Common myeloid progenitor, CD34-positive (primary cell): ENCODE measurements at regions not wholly inside any gene's neighbourhood (a gene's known extent, or its start where the extent isn't known, plus 50 kb on each side); places are given as distances from the start of the nearest gene placed in this dataset.

Experiments
- CTCF ChIA-PET: fragments of 350-600 bp; sonication (Branson Sonifier 250); formaldehyde crosslinking; loops from one replicate; lab custom pipeline; 2021; ENCODE audit warnings: antibody characterized with exemption; lab: Charles Lee
- POLR2A ChIA-PET: fragments of 350-600 bp; sonication (Branson Sonifier 250); formaldehyde crosslinking; loops from one replicate; lab custom pipeline; 2021; ENCODE audit warnings: antibody characterized with exemption; lab: Charles Lee
- DNase-seq, 3 donors: peaks; one replicate each; pipeline versions ENCODE4 v3.0.0 to v3.0.0-alpha.2; 2013
- H3K27ac ChIP-seq, 2 experiments: 1 replicate in 1 of 2; 2 replicates in 1 of 2; pipeline ENCODE4 v1.7.0; 2013; ENCODE audit warnings: inconsistent platforms in 2 of 2, low read length in 2 of 2, mild to moderate bottlenecking in 2 of 2, low read depth in 1 of 2, moderate library complexity in 1 of 2; ENCODE audit not compliant: severe bottlenecking in 2 of 2, insufficient read depth in 1 of 2, poor library complexity in 1 of 2
- H3K27me3 ChIP-seq, 5 experiments: replicated peaks in 2 of 5; 1 replicate in 3 of 5; 2 replicates in 2 of 5; pipeline versions ENCODE4 v1.6.1 to v1.7.0; 2013; ENCODE audit warnings: low read length in 4 of 5, mild to moderate bottlenecking in 2 of 5, moderate library complexity in 2 of 5, inconsistent platforms in 1 of 5; ENCODE audit not compliant: insufficient read depth in 5 of 5, control insufficient read depth in 4 of 5
- H3K36me3 ChIP-seq, 4 experiments: 1 replicate in 2 of 4; 2 replicates in 2 of 4; pipeline versions ENCODE4 v1.6.1 to v1.7.0; 2013; ENCODE audit warnings: low read length in 3 of 4, control low read depth in 1 of 4, mild to moderate bottlenecking in 1 of 4; ENCODE audit not compliant: control insufficient read depth in 4 of 4, insufficient read depth in 4 of 4
- H3K4me1 ChIP-seq, 4 experiments: 1 replicate in 3 of 4; 2 replicates in 1 of 4; pipeline versions ENCODE4 v1.6.1 to v1.7.1; 2013; ENCODE audit warnings: low read length in 3 of 4, mild to moderate bottlenecking in 3 of 4, control low read depth in 1 of 4, inconsistent platforms in 1 of 4, moderate library complexity in 1 of 4; ENCODE audit not compliant: control insufficient read depth in 4 of 4, insufficient read depth in 4 of 4; ENCODE audit errors: control extremely low read depth in 1 of 4
- H3K4me3 ChIP-seq, 7 experiments: 1 replicate in 4 of 7; 2 replicates in 3 of 7; pipeline versions ENCODE4 v1.5.1 to v1.7.0; 2013; ENCODE audit warnings: mild to moderate bottlenecking in 7 of 7, low read length in 6 of 7, moderate library complexity in 6 of 7, inconsistent platforms in 2 of 7, low read depth in 2 of 7, control low read depth in 1 of 7; ENCODE audit not compliant: insufficient read depth in 4 of 7, control insufficient read depth in 1 of 7; ENCODE audit errors: extremely low read depth in 1 of 7
- H3K9me3 ChIP-seq, 5 experiments: 1 replicate in 4 of 5; 2 replicates in 1 of 5; pipeline versions ENCODE4 v1.6.1 to v1.7.1; 2013; ENCODE audit warnings: low read length in 4 of 5, mild to moderate bottlenecking in 2 of 5, inconsistent platforms in 1 of 5, low read depth in 1 of 5, moderate library complexity in 1 of 5; ENCODE audit not compliant: control insufficient read depth in 4 of 5, insufficient read depth in 2 of 5; ENCODE audit errors: control extremely low read depth in 1 of 5
- WGBS: methylation state at CpG from one replicate; pipeline ENCODE4 v1.1.5; 2013; ENCODE audit not compliant: insufficient coverage; 5-methylcytosine and 5-hydroxymethylcytosine counted together

DNA sequence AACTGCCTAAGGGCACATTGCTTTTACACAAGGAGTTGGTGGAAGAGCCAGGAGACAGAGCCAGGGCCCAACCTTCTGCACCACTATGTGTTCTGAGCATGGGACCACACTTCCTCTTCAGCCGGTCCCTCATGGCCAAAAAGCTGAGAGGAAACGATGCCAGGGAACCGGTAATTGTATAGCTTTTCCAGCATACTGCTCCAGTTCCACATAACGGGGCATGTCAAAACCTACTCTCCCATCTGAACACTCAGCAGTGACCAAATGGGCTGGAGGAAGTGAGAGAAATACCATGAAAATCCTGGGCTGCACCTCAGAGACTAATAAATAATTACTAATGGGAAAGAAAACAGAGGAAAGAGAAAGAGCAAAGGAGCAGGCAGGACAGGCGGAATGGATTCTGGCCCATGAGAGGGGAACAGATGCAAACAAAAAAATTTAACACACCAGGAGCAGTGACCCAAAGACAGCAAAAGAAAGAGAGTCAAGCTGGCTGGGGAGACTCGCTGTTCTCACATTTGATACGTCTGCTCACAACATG, 52.0 kb upstream of the BMP2 start:
- no peak overlapping the region for H3K4me3 ChIP-seq

DNA sequence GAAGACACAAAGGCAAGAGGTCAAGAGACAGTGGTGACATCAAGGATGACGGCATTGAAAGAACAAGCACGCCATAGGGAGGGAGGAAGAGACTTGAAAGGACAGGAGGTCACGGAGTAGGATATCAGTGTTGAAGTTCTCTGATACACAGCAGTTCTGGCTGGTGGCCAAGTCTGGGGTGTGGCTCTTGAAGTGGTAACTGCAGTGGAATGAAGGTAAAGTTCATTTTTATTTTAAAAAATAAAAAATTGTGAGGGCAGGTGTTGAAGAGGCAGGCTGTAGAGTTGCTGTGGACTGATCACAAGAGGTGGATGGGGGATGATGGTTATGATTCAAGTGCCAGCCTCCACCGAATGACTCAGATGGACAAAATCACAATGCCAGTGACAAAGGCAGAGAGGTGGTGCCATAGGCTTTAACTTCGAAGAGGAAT, 53.2 kb upstream of the BMP2 start:
- ChIA-PET POLR2A (no interaction called here), CTCF (no interaction called here)
- Histone ChIP-seq H3K27me3 (peaks cover 5 to 84% (median 26%) of the 10 kb centered on the region in 5 experiments), H3K27ac (no peak overlapping the region), H3K36me3 (no peaks in the 10 kb centered on the region), H3K4me3 (no peak overlapping the region), H3K4me1 (no peaks in the 10 kb centered on the region), H3K9me3 (no peaks in the 10 kb centered on the region)
- 100% methylated on average over 3 of the region's 5 CpGs for WGBS
- DNase-seq = peak in 2 of 3 donors; percentile 9 to 23

More for the DNA sequence above, 52.0 kb upstream of the BMP2 start:
- H3K4me1 ChIP-seq = no peaks in the 10 kb centered on the region
- H3K9me3 ChIP-seq = peaks cover 0 to 1% (median 0%) of the 10 kb centered on the region in 5 experiments
- no peak for DNase-seq
- POLR2A ChIA-PET = interaction anchor here (0.7 kb wide), 1 partner anchor 43 kb away, joined by 3 read pairs; no protein-coding TSS in a partner anchor
- H3K27ac ChIP-seq = no peak overlapping the region
- H3K36me3 ChIP-seq = no peaks in the 10 kb centered on the region
- CTCF ChIA-PET = no interaction called here
- WGBS = 61% methylated on average over 6 of the region's 7 CpGs
- peaks cover 0 to 81% (median 19%) of the 10 kb centered on the region in 5 experiments for H3K27me3 ChIP-seq

DNA sequence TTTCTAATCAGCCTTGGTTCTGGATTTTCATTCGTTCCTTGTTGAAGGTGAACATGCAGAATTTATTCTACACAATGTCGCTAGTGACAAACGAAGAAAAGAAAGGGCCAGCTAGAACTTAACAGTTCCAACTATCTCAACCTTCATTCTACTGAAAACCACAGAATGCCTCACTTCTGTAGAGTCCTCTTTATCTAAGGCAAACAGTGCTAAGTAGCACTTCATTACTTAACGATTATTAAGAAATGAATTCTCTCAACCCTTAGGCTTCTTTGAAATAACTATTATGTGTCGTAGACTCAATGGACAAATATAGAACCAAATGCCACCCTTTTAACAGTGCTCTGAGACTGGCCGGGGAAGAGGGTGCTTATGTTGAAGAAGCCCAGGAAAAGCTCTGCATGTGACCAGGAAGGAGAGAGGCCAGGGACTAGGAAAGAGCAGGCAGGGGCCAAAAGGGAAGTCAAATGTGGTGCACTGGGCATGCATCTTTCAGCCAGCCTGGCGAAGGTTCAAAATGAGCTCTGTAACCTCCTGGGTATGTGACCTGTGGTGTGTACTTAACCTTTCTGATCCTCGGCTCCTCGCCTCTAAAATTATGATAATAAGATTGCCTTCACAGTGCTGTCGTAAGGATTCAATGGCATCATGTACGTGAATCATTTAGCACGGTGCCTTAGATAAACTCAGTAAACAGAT, 55.4 kb upstream of the BMP2 start:
- Histone ChIP-seq H3K4me1 (peaks cover 0 to 7% (median 2%) of the 10 kb centered on the region in 4 experiments), H3K36me3 (no peaks in the 10 kb centered on the region), H3K27ac (no peak overlapping the region), H3K9me3 (no peaks in the 10 kb centered on the region), H3K27me3 (peaks cover 5 to 85% (median 28%) of the 10 kb centered on the region in 5 experiments), H3K4me3 (no peak overlapping the region)
- WGBS = 93% methylated on average over 5 of the region's 12 CpGs
- POLR2A ChIA-PET = no interaction called here
- CTCF ChIA-PET = interaction anchor here (0.6 to 1.1 kb wide), 3 partner anchors 10 to 27 kb away, joined by 3 to 5 read pairs (median 3); no protein-coding TSS in a partner anchor
- peak in 2 of 3 donors; percentile 9 to 27 for DNase-seq

DNA sequence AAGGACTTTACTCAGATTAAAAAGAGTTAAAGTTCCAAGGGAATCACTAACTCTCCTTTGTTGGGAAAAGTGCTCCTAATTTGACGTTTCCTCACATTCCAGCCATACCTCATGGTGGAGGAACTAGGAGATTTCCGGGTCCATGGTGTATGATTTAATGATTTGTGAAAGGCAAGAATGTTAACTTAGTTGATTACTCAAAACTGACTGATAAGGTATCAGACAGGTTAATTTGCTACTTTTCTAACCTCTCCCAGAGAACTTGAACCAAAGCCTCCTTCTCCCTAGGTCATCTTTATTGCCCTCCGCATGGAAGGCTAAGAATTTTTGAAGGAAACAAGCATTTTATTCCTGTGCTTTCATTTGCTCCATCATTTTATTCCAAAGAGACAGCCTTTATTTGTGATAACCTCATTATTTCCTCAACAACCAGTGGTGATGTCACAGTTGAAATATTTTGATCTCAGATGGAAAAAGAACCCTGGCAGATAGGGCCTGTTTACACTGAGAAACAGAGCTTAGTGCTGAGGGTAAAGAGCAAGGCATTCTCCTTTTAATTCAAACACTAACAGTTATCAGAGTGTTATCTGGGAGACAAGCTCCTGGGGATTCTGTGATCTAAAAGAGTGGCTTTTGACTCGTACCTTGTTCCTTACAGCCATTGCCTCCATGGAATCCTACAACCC, 57.4 kb upstream of the BMP2 start:
- WGBS = 100% methylated on average over 2 of the region's 4 CpGs
- POLR2A ChIA-PET = no interaction called here
- Histone ChIP-seq H3K27ac (no peak overlapping the region), H3K36me3 (no peaks in the 10 kb centered on the region), H3K27me3 (peaks cover 5 to 84% (median 32%) of the 10 kb centered on the region in 5 experiments), H3K9me3 (no peaks in the 10 kb centered on the region), H3K4me3 (no peak overlapping the region), H3K4me1 (peaks cover 0 to 8% (median 2%) of the 10 kb centered on the region in 4 experiments)
- CTCF ChIA-PET = interaction anchor here (1.2 kb wide), 1 partner anchor 73 kb away, joined by 4 read pairs; no protein-coding TSS in a partner anchor
- DNase-seq = no peak

GRCh38 chr20:6708010-6708409, 59.5 kb upstream of the BMP2 start:
- WGBS = no CpG with 5 or more reads among the region's 1 CpG
- Histone ChIP-seq H3K27ac (no peak overlapping the region), H3K36me3 (no peaks in the 10 kb centered on the region), H3K4me1 (peaks cover 0 to 8% (median 2%) of the 10 kb centered on the region in 4 experiments), H3K9me3 (no peaks in the 10 kb centered on the region), H3K27me3 (peaks cover 5 to 80% (median 38%) of the 10 kb centered on the region in 5 experiments), H3K4me3 (no peak overlapping the region)
- ChIA-PET POLR2A (no interaction called here), CTCF (interaction anchor here (1.9 to 2.0 kb wide), 2 partner anchors 10 to 58 kb away, joined by 7 to 8 read pairs; partner anchors contain the start of gene BMP2)
- peak in 1 of 3 donors; percentile 9 for DNase-seq

DNA sequence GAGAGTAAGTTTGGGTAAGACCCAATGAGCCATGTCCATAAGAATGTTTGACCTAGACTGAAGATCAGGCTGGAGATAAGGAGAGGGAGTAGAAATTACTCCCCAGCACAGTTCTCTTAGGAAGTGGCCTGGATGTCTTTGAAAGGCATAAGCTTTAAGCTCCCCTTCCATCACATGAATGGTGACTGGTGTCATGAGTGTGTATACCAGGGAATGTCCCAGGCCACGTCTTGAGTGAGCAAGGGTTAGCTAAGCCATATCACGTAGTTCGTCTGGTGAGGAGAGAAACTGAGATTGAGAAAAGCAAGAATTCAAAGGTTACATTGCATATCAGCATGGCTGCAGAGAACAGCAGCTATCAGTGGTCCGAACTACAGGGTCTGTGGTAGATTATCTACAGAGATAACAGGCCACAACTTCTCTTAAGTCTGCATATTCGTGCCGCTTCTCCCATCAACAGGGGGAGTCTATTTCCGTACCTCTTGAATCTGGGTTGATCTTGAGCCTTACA, 60.1 kb upstream of the BMP2 start:
- CTCF ChIA-PET = interaction anchor here (1.9 to 2.0 kb wide), 2 partner anchors 11 to 59 kb away, joined by 7 to 8 read pairs; partner anchors contain the start of gene BMP2
- WGBS = 9% methylated on average over 4 of the region's 7 CpGs
- no peak overlapping the region for H3K27ac ChIP-seq

More for the DNA sequence above, 60.1 kb upstream of the BMP2 start:
- H3K27me3 ChIP-seq = peaks cover 5 to 81% (median 40%) of the 10 kb centered on the region in 5 experiments
- peak; percentile 58 to 74 (median 71) for DNase-seq
- no peaks in the 10 kb centered on the region for H3K9me3 ChIP-seq
- H3K4me3 ChIP-seq = no peak overlapping the region
- H3K36me3 ChIP-seq = no peaks in the 10 kb centered on the region
- H3K4me1 ChIP-seq = peaks cover 0 to 8% (median 2%) of the 10 kb centered on the region in 4 experiments
- POLR2A ChIA-PET = no interaction called here
